Pancreas (tissue), 10 donors: ENCODE measurements at regions not wholly inside any gene's neighbourhood (a gene's known extent, or its start where the extent isn't known, plus 50 kb on each side); places are given as distances from the start of the nearest gene placed in this dataset.

Experiments used
- ATAC-seq, 4 donors: fragments of 200-7000 bp; cut with Tn5 transposase; one replicate each; pipeline versions ENCODE4 v1.8.0 to v1.9.1; 2020; ENCODE audit warnings: mild to moderate bottlenecking in 4 of 4, moderate library complexity in 4 of 4
- DNase-seq, 6 donors: peaks; one replicate each; pipeline ENCODE4 v3.0.0-alpha.2; 2020
- FAIRE-seq: peaks from 2 replicates; lab custom pipeline; 2012; peaks lifted over from hg19 to GRCh38; lab: Jason Lieb, UNC
- H3K27ac ChIP-seq, 4 donors: fragments of 200-600 bp; sonication (generic); 1 replicate in 3 of 4; 2 replicates in 1 of 4; pipeline versions ENCODE4 v1.5.0 to v1.8.0; 2020
- H3K27me3 ChIP-seq, 4 donors: fragments of 200-600 bp; one replicate each; pipeline ENCODE4 v1.8.0; 2021
- H3K36me3 ChIP-seq, 3 donors: fragments of 200-600 bp; sonication (generic) in 1 of 3; one replicate each; pipeline versions ENCODE4 v1.5.0 to v1.8.0; 2020 to 2021
- H3K4me1 ChIP-seq, 3 donors: fragments of 200-600 bp; one replicate each; pipeline ENCODE4 v1.8.0; 2021
- H3K4me3 ChIP-seq, 4 donors: fragments of 200-600 bp; sonication (generic) in 2 of 4; one replicate each; pipeline versions ENCODE4 v1.5.0 to v1.8.0; 2020 to 2021
- H3K9me3 ChIP-seq, 4 donors: fragments of 200-600 bp; one replicate each; pipeline ENCODE4 v1.8.0; 2021
- CTCF ChIP-seq, 4 donors: fragments of 200-600 bp; sonication (generic) in 3 of 4; IDR thresholded peaks; one replicate each; pipeline versions ENCODE4 v1.5.0 to v1.8.0; 2021; ENCODE audit warnings: antibody characterized with exemption in 4 of 4
- WGBS, 2 donors: extraction: QIAGEN DNeasy Blood & Tissue Kit; methylation state at CpG; one replicate each; pipeline ENCODE4 v1.1.7; 2013; 5-methylcytosine and 5-hydroxymethylcytosine counted together
- intact Hi-C, 3 donors: fragments of 100-400 bp; cut with DNase I; formaldehyde crosslinking; loops; one replicate each; pipeline versions ENCODE4 v1.11.1 to v1.14.2; 2022
- donor health status: healthy with polysubstance abuse.
- donor health status: DM: no; HTN: no; CAD: no; lungs with moderate emphysema.
- donor health status: DM: no; HTN: no; CAD: no.
- donor health status: control.
- donor health status: control.
- donor health status: Bipolar disorder and iron deficiency.
- donor health status: DM: yes; HTN: yes; CAD: no.
- donor health status: DM: no; HTN: no; CAD: no.
- donor health status: DM: no; HTN: no; CAD: no.
- donor health status: DM: yes; HTN: yes; CAD: no.

- ATAC-seq: no peak
These were observed 927.3 kb upstream of the RAG2 start for GRCh38 chr11:37525336-37525735.

GRCh38 chr11:37519781-37520180 lies 921.7 kb upstream of the RAG2 start:
- Histone ChIP-seq H3K4me3 (no peak overlapping the region), H3K4me1 (no peaks in the 10 kb centered on the region), H3K36me3 (no peaks in the 10 kb centered on the region), H3K9me3 (no peaks in the 10 kb centered on the region), H3K27ac (no peak overlapping the region), H3K27me3 (no peaks in the 10 kb centered on the region)
- no peak for FAIRE-seq
- DNase-seq: no peak
- no peak for TF ChIP-seq CTCF (IDR thresholded peaks at IDR 0.05)
- intact Hi-C loops: no loop called here
- no peak for ATAC-seq

More at GRCh38 chr11:37525336-37525735, 927.3 kb upstream of the RAG2 start:
- DNase-seq (no peak), FAIRE-seq (no peak)
- Histone ChIP-seq H3K36me3 (no peaks in the 10 kb centered on the region), H3K4me1 (no peaks in the 10 kb centered on the region), H3K27ac (no peak overlapping the region), H3K9me3 (no peaks in the 10 kb centered on the region), H3K4me3 (no peak overlapping the region), H3K27me3 (no peaks in the 10 kb centered on the region)
- no peak for TF ChIP-seq CTCF (IDR thresholded peaks at IDR 0.05)
- intact Hi-C loops: no loop called here

GRCh38 chr11:37512156-37512780 lies 914.2 kb upstream of the RAG2 start:
- no peak for TF ChIP-seq CTCF (IDR thresholded peaks at IDR 0.05)
- intact Hi-C loops: no loop called here
- DNase-seq (no peak), ATAC-seq (no peak), FAIRE-seq (no peak)
- Histone ChIP-seq H3K36me3 (no peaks in the 10 kb centered on the region), H3K4me3 (no peak overlapping the region), H3K27me3 (no peaks in the 10 kb centered on the region), H3K9me3 (no peaks in the 10 kb centered on the region), H3K4me1 (no peaks in the 10 kb centered on the region), H3K27ac (no peak overlapping the region)
- WGBS, 2 donors: 43 to 75% methylated on average over 1 of the region's 1 CpG

DNA sequence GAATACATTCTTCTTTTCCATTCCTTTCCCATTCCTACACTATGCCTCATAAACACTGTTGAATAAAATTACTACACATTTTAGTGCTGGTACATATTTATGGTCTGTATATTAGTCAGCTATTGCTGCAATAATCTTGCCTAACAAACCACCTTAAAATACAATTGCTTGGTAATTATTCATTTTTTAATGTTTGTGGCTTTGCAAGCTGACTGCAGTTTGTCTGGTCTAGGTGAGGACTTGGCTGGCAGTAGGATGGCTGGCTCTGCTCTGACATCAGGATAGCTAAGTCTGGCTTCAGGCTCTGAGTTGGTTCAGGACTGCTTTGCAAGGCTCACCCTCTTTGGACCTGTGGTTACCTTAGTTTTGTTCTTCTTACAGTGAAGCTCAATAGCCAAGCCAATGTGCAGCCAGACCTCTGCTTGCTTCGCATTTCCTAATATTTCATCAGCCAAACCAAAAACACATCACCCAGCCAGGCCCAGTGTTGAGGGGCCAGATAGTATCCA lies 913.4 kb upstream of the RAG2 start:
- Histone ChIP-seq H3K27ac (no peak overlapping the region), H3K36me3 (no peaks in the 10 kb centered on the region), H3K27me3 (no peaks in the 10 kb centered on the region), H3K9me3 (no peaks in the 10 kb centered on the region), H3K4me1 (no peaks in the 10 kb centered on the region), H3K4me3 (no peak overlapping the region)
- TF ChIP-seq CTCF (IDR thresholded peaks at IDR 0.05): no peak
- DNase-seq: no peak
- WGBS, 2 donors: 60 to 74% methylated on average over 1 of the region's 1 CpG
- intact Hi-C loops: no loop called here
- FAIRE-seq: no peak
- no peak for ATAC-seq

GRCh38 chr11:37509506-37509905 lies 911.5 kb upstream of the RAG2 start:
- ATAC-seq (no peak), FAIRE-seq (no peak), DNase-seq (no peak)
- intact Hi-C loops: no loop called here
- TF ChIP-seq CTCF (IDR thresholded peaks at IDR 0.05): no peak
- Histone ChIP-seq H3K27me3 (no peaks in the 10 kb centered on the region), H3K4me3 (no peak overlapping the region), H3K27ac (no peak overlapping the region), H3K4me1 (no peaks in the 10 kb centered on the region), H3K9me3 (no peaks in the 10 kb centered on the region), H3K36me3 (no peaks in the 10 kb centered on the region)
- 58 to 73% methylated on average over 2 of the region's 2 CpGs for WGBS, 2 donors
